ENCODE measurements at regions not wholly inside any gene's neighbourhood (a gene's known extent, or its start where the extent isn't known, plus 50 kb on each side); places are given as distances from the start of the nearest gene placed in this dataset.

- H3K4me3 ChIP-seq: no peak overlapping the region
- no peaks in the 10 kb centered on the region for H4K20me1 ChIP-seq (ENCODE audit: insufficient read depth, poor library complexity, severe bottlenecking)
- H3K36me3 ChIP-seq (replicated peaks; ENCODE audit: insufficient read depth, low read depth): no peaks in the 10 kb centered on the region
- H3K27ac ChIP-seq: no peak overlapping the region
- H3K4me1 ChIP-seq (ENCODE audit: insufficient read depth): peaks cover 3% of the 10 kb centered on the region
- H3K27me3 ChIP-seq: no peaks in the 10 kb centered on the region
- no peak overlapping the region for H2AFZ ChIP-seq
- no peak for DNase-seq (ENCODE audit: low spot score)
- H3K9me3 ChIP-seq (ENCODE audit: low read depth): no peaks in the 10 kb centered on the region
- no peak overlapping the region for H3K4me2 ChIP-seq
- no peaks in the 10 kb centered on the region for H3K79me2 ChIP-seq
- no peak for TF ChIP-seq EZH2 (IDR thresholded peaks at IDR 0.05; ENCODE audit: borderline replicate concordance)
- no peak for TF ChIP-seq EZH2phosphoT487 (IDR thresholded peaks at IDR 0.05; ENCODE audit: low read depth, severe bottlenecking, unreplicated experiment)
- no peak for TF ChIP-seq CTCF (IDR thresholded peaks at IDR 0.05; ENCODE audit: poor library complexity)
- 92% methylated on average over 10 of the region's 10 CpGs for WGBS (ENCODE audit: low lambda C conversion rate, missing lambda C conversion rate)
- no peaks in the 10 kb centered on the region for H3K9me2 ChIP-seq (replicated peaks; ENCODE audit: insufficient read depth)
Observed at GRCh38 chr10:131808370-131808930, 92.4 kb upstream of the PPP2R2D start.

GRCh38 chr10:131810036-131810804 lies 90.6 kb upstream of the PPP2R2D start:
- H4K20me1 ChIP-seq (ENCODE audit: insufficient read depth, poor library complexity, severe bottlenecking): no peaks in the 10 kb centered on the region
- H3K36me3 ChIP-seq (replicated peaks; ENCODE audit: insufficient read depth, low read depth): no peaks in the 10 kb centered on the region
- no peak overlapping the region for H3K27ac ChIP-seq
- H2AFZ ChIP-seq: no peak overlapping the region
- H3K9me2 ChIP-seq (replicated peaks; ENCODE audit: insufficient read depth): no peaks in the 10 kb centered on the region
- no peaks in the 10 kb centered on the region for H3K9me3 ChIP-seq (ENCODE audit: low read depth)
- no peak overlapping the region for H3K4me3 ChIP-seq
- no peak overlapping the region for H3K4me2 ChIP-seq
- DNase-seq (ENCODE audit: low spot score): no peak
- H3K27me3 ChIP-seq: no peaks in the 10 kb centered on the region
- no peaks in the 10 kb centered on the region for H3K4me1 ChIP-seq (ENCODE audit: insufficient read depth)
- TF ChIP-seq EZH2 (IDR thresholded peaks at IDR 0.05; ENCODE audit: borderline replicate concordance) (no peak), EZH2phosphoT487 (IDR thresholded peaks at IDR 0.05; ENCODE audit: low read depth, severe bottlenecking, unreplicated experiment) (no peak), CTCF (IDR thresholded peaks at IDR 0.05; ENCODE audit: poor library complexity) (no peak)
- H3K79me2 ChIP-seq: no peaks in the 10 kb centered on the region
- WGBS (ENCODE audit: low lambda C conversion rate, missing lambda C conversion rate): 90% methylated on average over 16 of the region's 16 CpGs

GRCh38 chr10:131810805-131811629 lies 89.8 kb upstream of the PPP2R2D start:
- Histone ChIP-seq H3K36me3 (replicated peaks; ENCODE audit: insufficient read depth, low read depth) (no peaks in the 10 kb centered on the region), H3K4me3 (no peak overlapping the region), H3K9me3 (ENCODE audit: low read depth) (no peaks in the 10 kb centered on the region), H4K20me1 (ENCODE audit: insufficient read depth, poor library complexity, severe bottlenecking) (no peaks in the 10 kb centered on the region), H3K27me3 (no peaks in the 10 kb centered on the region), H2AFZ (no peak overlapping the region), H3K9me2 (replicated peaks; ENCODE audit: insufficient read depth) (no peaks in the 10 kb centered on the region), H3K79me2 (no peaks in the 10 kb centered on the region), H3K4me2 (no peak overlapping the region), H3K4me1 (ENCODE audit: insufficient read depth) (no peaks in the 10 kb centered on the region), H3K27ac (no peak overlapping the region)
- no peak for TF ChIP-seq CTCF (IDR thresholded peaks at IDR 0.05; ENCODE audit: poor library complexity)
- TF ChIP-seq EZH2 (IDR thresholded peaks at IDR 0.05; ENCODE audit: borderline replicate concordance): no peak
- no peak for TF ChIP-seq EZH2phosphoT487 (IDR thresholded peaks at IDR 0.05; ENCODE audit: low read depth, severe bottlenecking, unreplicated experiment)
- WGBS (ENCODE audit: low lambda C conversion rate, missing lambda C conversion rate): 94% methylated on average over 25 of the region's 25 CpGs
- DNase-seq (ENCODE audit: low spot score): no peak
